ENCODE measurements at regions not wholly inside any gene's neighbourhood (a gene's known extent, or its start where the extent isn't known, plus 50 kb on each side); places are given as distances from the start of the nearest gene placed in this dataset.

- no peak for TF ChIP-seq IRF3 (IDR thresholded peaks at IDR 0.05; ENCODE audit: low read depth, low read length)
Observed at GRCh38 chr2:118440404-118441098, 352.3 kb downstream of the INSIG2 start (continued).

GRCh38 chr2:118437501-118437900 lies 349.2 kb downstream of the INSIG2 start:
- Histone ChIP-seq H3K79me2 (ENCODE audit: insufficient read depth) (no peaks in the 10 kb centered on the region), H3K27ac (ENCODE audit: low read depth in 2 of 2, low read length in 1 of 2) (no peak overlapping the region), H3F3A (replicated peaks; ENCODE audit: insufficient read depth) (no peaks in the 10 kb centered on the region), H4K20me1 (ENCODE audit: insufficient read depth) (no peaks in the 10 kb centered on the region), H3K4me1 (ENCODE audit: control insufficient read depth in 1 of 2, insufficient read depth in 2 of 2, low read depth in 1 of 2, low read length in 1 of 2) (no peaks in the 10 kb centered on the region), H3K9ac (no peak overlapping the region), H3K9me2 (no peaks in the 10 kb centered on the region), H3K36me3 (replicated peaks in 1 of 2; ENCODE audit: control insufficient read depth in 1 of 2, insufficient read depth in 2 of 2, low read length in 1 of 2) (no peaks in the 10 kb centered on the region), H2AFZ (ENCODE audit: low read depth) (no peak overlapping the region), H3K4me3 (ENCODE audit: low read depth in 2 of 2, low read length in 1 of 2) (no peak overlapping the region), H3K4me2 (no peak overlapping the region), H3K9me3 (no peaks in the 10 kb centered on the region), H3K27me3 (ENCODE audit: insufficient read depth) (no peaks in the 10 kb centered on the region)
- 5% methylated on average over 1 of the region's 1 CpG for WGBS (ENCODE audit: low lambda C conversion rate)
- CTCF ChIA-PET, result no interaction called here
- TF ChIP-seq EP300 (IDR thresholded peaks at IDR 0.05; ENCODE audit: borderline replicate concordance in 1 of 2, low read depth in 1 of 2, low read length in 1 of 2), result no peak
- POLR2A ChIA-PET, result no interaction called here
- DNase-seq, result no peak

- DNase-seq, result no peak
- H3K4me1 ChIP-seq (ENCODE audit: control insufficient read depth in 1 of 2, insufficient read depth in 2 of 2, low read depth in 1 of 2, low read length in 1 of 2), result no peaks in the 10 kb centered on the region
- H3K36me3 ChIP-seq (replicated peaks in 1 of 2; ENCODE audit: control insufficient read depth in 1 of 2, insufficient read depth in 2 of 2, low read length in 1 of 2), result no peaks in the 10 kb centered on the region
- no peaks in the 10 kb centered on the region for H3K79me2 ChIP-seq (ENCODE audit: insufficient read depth)
- WGBS (ENCODE audit: low lambda C conversion rate), result 5% methylated on average over 4 of the region's 4 CpGs
- POLR2A ChIA-PET, result no interaction called here
- H3K27ac ChIP-seq (ENCODE audit: low read depth in 2 of 2, low read length in 1 of 2), result peak overlapping the region in 1 of 2 experiments; percentile 31; a peak in 1 of 4 replicates
- H3K9ac ChIP-seq, result no peak overlapping the region
- no peaks in the 10 kb centered on the region for H3K9me3 ChIP-seq
- no peak overlapping the region for H3K4me3 ChIP-seq (ENCODE audit: low read depth in 2 of 2, low read length in 1 of 2)
- no peaks in the 10 kb centered on the region; the same call in 1 of the 2 replicates for H3K27me3 ChIP-seq (ENCODE audit: insufficient read depth)
- CTCF ChIA-PET, result interaction anchor here (0.7 to 2.1 kb wide), 2 partner anchors 14 to 423 kb away, joined by 4 to 11 read pairs; no protein-coding TSS in a partner anchor
- H3K4me2 ChIP-seq, result peak overlapping the region; percentile 27; the same call in 1 of the 2 replicates
- no peak overlapping the region for H2AFZ ChIP-seq (ENCODE audit: low read depth)
- H3K9me2 ChIP-seq, result no peaks in the 10 kb centered on the region
- H3F3A ChIP-seq (replicated peaks; ENCODE audit: insufficient read depth), result peaks cover 7% of the 10 kb centered on the region
- no peaks in the 10 kb centered on the region for H4K20me1 ChIP-seq (ENCODE audit: insufficient read depth)
- no peak for TF ChIP-seq ELF1 (IDR thresholded peaks at IDR 0.05)
- TF ChIP-seq ZBTB33 (IDR thresholded peaks at IDR 0.05; ENCODE audit: borderline replicate concordance, low read depth), result no peak
- TF ChIP-seq MEF2A (IDR thresholded peaks at IDR 0.05; ENCODE audit: borderline replicate concordance, low read depth), result no peak
- TF ChIP-seq CTCF (IDR thresholded peaks at IDR 0.05), result no peak
- no peak for TF ChIP-seq REST (IDR thresholded peaks at IDR 0.05; ENCODE audit: low read depth, low read length)
- no peak for TF ChIP-seq SMC3 (IDR thresholded peaks at IDR 0.05; ENCODE audit: low read depth, low read length)
- no peak for TF ChIP-seq RFX5 (IDR thresholded peaks at IDR 0.05; ENCODE audit: low read length)
- no peak for TF ChIP-seq GABPA (IDR thresholded peaks at IDR 0.05; ENCODE audit: low read depth)
- no peak for TF ChIP-seq SIN3A (IDR thresholded peaks at IDR 0.05; ENCODE audit: borderline replicate concordance, low read depth, low read length)
- TF ChIP-seq TEAD4 (IDR thresholded peaks at IDR 0.05; ENCODE audit: borderline replicate concordance, insufficient read depth), result no peak
- no peak for TF ChIP-seq USF1 (IDR thresholded peaks at IDR 0.05; ENCODE audit: borderline replicate concordance, low read depth)
- no peak for TF ChIP-seq TCF12 (IDR thresholded peaks at IDR 0.05)
- TF ChIP-seq FOXJ3 (CRISPR knock-in tag; IDR thresholded peaks at IDR 0.05), result no peak
- no peak for TF ChIP-seq RXRA (IDR thresholded peaks at IDR 0.05; ENCODE audit: borderline replicate concordance, low read depth)
Observed at GRCh38 chr2:118431997-118432396, 343.7 kb downstream of the INSIG2 start.
